Stimulated activated CD4-positive, alpha-beta T cell treated with anti-CD3 and anti-CD28 coated beads, Interleukin-4, amount 100 ng/mL, for 24 hours (primary cell): ENCODE measurements at regions not wholly inside any gene's neighbourhood (a gene's known extent, or its start where the extent isn't known, plus 50 kb on each side); places are given as distances from the start of the nearest gene placed in this dataset.
"Not testable (repeated sequence)": the region's sequence is repeated elsewhere in the genome, so short reads cannot be mapped to it uniquely, and the experiment has no call there.

Experiments used
- DNase-seq: peaks from one replicate; pipeline ENCODE4 v3.0.0-alpha.2; 2020

- DNase-seq: no peak
These were observed 199.3 kb downstream of the TMA16 start for GRCh38 chr4:163693776-163694175.

GRCh38 chr4:163694385-163694784, 199.9 kb downstream of the TMA16 start:
- DNase-seq: no peak

DNA sequence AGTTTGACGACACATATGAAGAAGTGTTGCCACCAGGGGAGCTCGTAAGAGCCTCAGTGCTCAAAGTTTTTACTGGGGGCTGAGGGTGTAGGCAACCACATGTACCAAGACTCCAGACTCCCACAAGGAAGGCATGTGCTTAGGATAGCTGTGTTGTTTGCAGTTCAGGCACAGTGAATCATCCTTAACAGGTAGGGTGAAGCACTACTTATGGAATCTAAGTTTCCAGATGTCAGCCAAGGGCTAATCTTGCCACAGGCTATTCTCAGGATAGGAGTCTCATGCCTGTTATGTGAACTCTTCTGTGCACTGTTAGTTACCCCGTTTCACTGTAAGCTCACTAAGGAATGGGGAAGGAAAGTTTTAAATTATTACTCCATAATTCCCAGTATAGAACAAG, 202.6 kb downstream of the TMA16 start:
- DNase-seq: no peak

DNA sequence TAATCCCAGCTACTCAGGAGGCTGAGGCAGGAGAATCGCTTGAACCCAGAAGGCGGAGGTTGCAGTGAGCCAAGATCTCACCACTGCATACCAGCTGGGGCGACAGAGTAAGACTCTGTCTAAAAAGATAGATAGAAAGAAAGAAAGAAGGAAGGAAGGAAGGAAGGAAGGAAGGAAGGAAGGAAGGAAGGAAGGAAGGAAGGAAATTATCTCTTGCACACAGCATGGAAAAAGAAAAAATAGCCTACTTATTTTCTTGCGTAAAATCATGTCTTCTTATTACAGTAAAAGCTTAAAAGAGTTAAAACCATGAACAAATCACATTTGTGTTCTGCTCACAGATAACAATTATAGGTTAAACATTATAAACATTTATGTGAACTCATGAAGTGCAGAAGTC, 205.9 kb downstream of the TMA16 start:
- DNase-seq: not testable (repeated sequence)

GRCh38 chr4:163701916-163702315, 207.4 kb downstream of the TMA16 start:
- no peak for DNase-seq

- no peak for DNase-seq
These were observed 208.2 kb downstream of the TMA16 start for GRCh38 chr4:163702736-163703135.

DNA sequence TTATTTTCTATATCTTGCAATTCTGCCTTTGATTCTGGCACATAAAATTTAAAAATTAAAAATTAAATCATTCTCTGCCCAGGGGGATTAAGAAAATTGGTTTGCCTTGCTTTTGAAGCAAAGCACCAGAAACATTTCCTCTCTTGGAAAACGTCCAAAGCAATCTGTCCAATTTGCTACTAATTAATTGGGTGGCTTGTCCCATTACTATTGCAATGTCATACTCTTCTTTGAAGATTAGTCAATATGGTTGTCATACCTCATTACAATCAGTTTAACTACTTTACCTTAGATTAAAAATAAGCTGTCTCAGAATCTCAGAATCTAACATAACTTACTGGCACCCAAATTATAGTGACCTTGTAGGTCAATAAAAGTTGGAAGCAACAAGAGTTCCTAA, 208.8 kb downstream of the TMA16 start:
- no peak for DNase-seq

DNA sequence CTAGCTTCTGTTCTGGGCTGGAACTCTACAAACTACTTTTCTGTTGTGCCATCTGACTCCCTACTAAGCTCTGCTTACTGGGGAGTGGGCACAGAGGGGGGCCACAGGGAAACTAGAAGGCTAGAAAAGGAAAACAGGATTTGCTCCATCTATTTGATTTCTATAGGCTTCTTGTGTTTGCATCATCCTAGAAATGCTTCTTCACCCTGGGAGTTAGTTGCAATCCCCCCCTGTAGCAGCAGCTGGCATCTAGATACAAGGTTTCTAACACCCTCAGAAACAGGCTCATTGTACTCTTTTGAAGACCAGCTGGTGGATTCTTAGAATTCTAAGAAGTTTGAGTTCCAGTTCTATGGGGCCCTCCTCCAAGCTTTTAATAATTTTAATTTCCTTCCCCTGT, 213.4 kb downstream of the TMA16 start:
- no peak for DNase-seq

GRCh38 chr4:163709601-163710000, 215.1 kb downstream of the TMA16 start:
- DNase-seq: no peak

DNA sequence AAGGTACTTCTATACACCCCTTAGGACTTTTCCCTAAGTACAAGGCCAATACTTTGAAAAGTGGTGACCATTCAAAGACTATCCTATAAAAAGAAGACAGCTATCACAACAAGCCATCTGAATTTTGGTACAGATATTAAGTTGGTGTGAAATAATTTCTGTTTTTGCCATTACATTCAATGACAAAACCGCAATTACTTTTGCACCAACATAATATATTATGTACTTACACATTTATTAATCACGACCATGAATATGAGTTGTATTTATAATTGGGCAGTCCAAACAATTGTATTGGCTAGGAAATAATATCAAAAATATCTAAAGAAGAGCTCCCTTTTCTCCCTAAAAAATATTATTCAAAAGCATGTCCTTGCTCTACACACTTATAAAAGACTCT, 215.7 kb downstream of the TMA16 start:
- DNase-seq: no peak

DNA sequence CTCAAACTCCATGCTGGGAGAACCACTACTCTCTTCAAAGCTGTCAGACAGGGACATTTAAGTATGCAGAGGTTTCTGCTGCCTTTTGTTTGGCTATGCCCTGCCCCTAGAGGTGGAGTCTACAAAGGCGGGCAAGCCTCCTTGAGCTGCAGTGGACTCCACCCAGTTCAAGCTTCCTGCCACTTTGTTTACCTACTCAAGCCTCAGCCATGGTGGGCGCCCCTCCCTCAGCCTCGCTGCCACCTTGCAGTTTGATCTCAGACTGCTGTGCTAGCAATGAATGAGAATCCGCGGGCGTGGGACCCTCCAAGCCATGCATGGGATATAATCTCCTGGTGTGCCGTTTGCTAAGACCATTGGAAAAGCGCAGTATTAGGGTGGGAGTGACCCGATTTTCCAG, 230.0 kb downstream of the TMA16 start:
- not testable (repeated sequence) for DNase-seq

DNA sequence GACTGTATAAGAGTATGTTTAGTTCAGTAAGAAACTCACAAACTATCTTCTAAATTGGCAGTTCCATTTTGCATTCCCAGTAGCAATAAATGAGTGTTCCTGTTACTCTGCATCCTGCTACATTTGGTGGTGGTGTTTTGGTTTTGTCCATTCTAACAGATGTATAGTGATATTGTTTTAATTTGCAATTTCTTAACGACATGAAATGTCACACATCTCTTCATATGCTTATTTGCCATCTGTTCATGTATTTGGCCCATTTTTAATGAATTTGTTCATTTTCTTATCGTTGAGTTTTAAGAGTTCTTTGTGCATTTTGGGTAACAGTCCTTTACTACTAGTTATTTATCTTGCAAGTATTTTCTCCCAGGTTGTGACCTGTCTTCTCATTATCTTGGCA, 232.2 kb downstream of the TMA16 start:
- no peak for DNase-seq

- DNase-seq: no peak
These were observed 236.6 kb downstream of the TMA16 start for GRCh38 chr4:163731071-163731470.

GRCh38 chr4:163732473-163732872, 238.0 kb downstream of the TMA16 start:
- no peak for DNase-seq

DNA sequence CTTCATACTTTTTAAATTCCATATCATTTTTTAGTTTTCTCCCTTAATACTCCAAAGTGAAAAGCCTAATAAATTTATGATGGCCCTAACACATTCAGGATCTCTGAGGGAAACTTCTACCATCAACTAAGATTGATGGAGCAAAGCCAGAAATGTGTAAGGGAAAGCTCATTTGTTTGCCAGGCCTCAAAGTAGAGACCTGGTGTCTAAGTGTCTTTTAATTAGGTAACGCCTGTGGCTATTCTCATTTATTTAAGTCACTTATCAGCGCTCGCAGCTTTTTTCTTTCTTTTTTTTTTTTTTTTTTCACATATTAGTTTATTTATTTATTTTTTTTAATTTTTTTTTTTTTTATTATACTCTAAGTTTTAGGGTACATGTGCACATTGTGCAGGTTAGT, 242.4 kb downstream of the TMA16 start:
- no peak for DNase-seq

DNA sequence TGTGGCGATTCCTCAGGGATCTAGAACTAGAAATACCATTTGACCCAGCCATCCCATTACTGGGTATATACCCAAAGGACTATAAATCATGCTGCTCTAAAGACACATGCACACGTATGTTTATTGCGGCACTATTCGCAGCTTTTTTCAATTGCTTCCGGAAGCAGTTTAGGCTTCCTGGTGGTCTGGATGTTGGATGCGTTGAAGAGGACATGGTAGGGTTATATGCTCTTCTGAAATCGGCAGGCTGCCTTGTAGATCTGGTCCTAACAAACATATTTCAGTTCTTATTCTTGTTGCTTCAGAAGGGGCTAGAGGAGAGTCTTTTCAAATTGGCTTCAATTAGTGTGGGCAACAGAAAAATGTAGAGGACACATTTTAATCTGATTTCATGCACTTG, 243.4 kb downstream of the TMA16 start:
- DNase-seq: not testable (repeated sequence)

- DNase-seq: no peak
These were observed 244.0 kb downstream of the TMA16 start for GRCh38 chr4:163738521-163738920.

- DNase-seq: no peak
These were observed 250.4 kb downstream of the TMA16 start for GRCh38 chr4:163744861-163745260.

- no peak for DNase-seq
These were observed 252.8 kb downstream of the TMA16 start for GRCh38 chr4:163747293-163747692.

DNA sequence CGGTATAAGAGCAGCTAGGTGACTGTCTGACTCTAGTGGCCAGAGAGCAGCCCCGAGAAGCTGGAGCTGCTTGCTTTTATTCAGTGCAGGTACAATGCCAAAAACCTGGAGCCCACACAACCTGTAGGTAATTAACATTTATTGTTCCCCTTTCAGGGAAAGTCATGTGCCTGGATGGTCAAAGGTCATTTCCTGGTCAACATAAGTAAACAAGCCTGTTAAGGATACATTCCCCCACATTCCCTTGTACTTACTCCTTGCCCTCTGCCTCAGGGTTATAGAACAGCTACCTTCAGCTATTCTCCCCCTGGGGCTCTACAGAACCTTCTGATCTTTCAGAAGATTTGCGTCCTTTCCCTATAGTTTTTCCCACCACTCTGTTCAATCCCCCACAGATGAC, 253.4 kb downstream of the TMA16 start:
- no peak for DNase-seq

GRCh38 chr4:163748449-163748848, 254.0 kb downstream of the TMA16 start:
- DNase-seq: no peak

DNA sequence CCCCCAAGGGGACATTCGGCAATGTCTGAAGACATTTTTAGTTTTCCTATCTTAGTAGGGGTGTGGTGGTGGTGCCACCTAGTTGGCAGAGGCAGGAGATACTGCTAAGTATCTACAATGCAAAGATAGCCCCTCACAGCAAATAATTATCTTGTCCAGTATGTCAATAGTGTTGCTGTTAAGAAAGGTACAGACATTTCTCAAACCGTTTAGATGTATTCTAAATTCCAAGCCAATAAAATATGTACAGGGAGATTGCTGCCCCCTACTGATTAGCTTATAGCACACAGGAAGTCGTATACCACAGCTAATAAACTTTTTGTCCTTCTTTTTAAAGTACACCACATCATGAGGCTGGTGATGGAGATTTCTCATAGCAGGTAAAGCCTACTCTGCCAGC, 260.5 kb downstream of the TMA16 start:
- DNase-seq: no peak

DNA sequence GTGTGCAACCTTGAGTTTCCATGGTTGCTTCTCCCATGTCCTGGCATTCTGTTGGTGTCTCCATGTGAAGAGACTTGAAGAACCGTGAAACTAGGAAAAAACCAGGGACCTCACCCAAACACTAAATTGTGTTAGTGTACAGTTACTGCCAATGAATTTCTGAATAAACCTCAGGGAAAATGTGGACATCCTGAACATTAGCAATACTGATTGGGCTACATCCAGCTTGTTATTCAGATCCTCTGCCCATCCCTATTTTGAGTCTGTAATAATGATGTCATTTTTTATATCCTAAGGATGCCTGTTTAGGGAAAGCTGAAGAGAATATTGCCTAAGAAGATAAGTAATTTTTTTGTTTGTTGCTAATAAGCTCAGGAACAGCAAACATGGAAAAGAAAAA, 262.7 kb downstream of the TMA16 start:
- no peak for DNase-seq

DNA sequence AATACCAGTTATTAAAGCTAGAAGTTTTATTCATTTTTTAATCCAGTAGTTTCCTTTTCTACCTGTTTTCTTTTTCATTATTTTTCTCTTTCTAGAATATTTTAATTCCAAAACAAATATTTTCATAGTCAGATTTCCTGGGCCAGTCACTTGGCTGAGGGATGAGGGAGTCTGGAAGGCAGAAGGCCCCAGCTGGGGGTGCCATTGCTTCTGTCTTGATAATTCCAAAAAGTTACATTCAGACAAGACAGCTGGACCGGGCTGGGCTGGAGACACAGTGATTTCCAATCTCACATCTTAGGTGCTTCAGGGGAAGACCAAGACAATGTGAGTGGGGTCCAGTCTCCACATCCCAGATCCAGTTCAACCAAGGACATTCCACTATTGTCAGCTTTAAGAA, 263.5 kb downstream of the TMA16 start:
- no peak for DNase-seq

- DNase-seq: no peak
These were observed 268.3 kb downstream of the TMA16 start for GRCh38 chr4:163762741-163763140.

- DNase-seq: no peak
These were observed 270.1 kb downstream of the TMA16 start for GRCh38 chr4:163764569-163764968.
